ENCODE measurements at regions not wholly inside any gene's neighbourhood (a gene's known extent, or its start where the extent isn't known, plus 50 kb on each side); places are given as distances from the start of the nearest gene placed in this dataset.

DNA sequence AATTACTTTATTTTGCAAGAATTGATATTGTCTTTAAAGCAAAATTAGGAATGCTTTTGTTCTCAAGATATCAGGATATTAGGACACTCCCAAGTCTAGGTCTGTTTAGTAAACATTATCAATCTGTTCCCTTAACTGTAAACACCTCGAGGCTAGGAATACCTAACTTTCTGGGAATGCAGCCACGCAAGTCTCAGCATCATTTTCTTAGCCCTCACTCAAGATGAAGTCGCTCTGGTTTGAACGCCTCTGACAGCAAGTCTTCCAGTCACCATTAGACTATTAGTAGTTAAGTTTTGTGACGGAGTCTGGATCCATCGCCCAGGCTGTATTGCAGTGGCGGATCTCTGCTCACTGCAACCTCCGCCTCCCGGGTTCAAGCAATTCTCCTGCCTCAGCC is 128.0 kb upstream of the MYO3A start:
- TF ChIP-seq POLR2A (IDR thresholded peaks at IDR 0.05; ENCODE audit: low read depth, low read length) (no peak), POLR2AphosphoS5 (IDR thresholded peaks at IDR 0.05; ENCODE audit: low read depth, low read length) (no peak), TAF1 (IDR thresholded peaks at IDR 0.05; ENCODE audit: borderline replicate concordance, low read depth, low read length) (no peak)
